ENCODE measurements at regions not wholly inside any gene's neighbourhood (a gene's known extent, or its start where the extent isn't known, plus 50 kb on each side); places are given as distances from the start of the nearest gene placed in this dataset.

- Mint-ChIP-seq H3K4me3 (no peak overlapping the region), H3K27me3 (ENCODE audit: insufficient read depth) (peaks cover 2% of the 10 kb centered on the region), H3K27ac (no peak overlapping the region), H3K9me3 (no peaks in the 10 kb centered on the region), H3K36me3 (ENCODE audit: low read depth) (no peaks in the 10 kb centered on the region), H3K4me1 (ENCODE audit: low read depth) (no peaks in the 10 kb centered on the region)
- intact Hi-C loops (cut with micrococcal nuclease): no loop called here
- no peak for DNase-seq (ENCODE audit: low spot score)
Observed at GRCh38 chr16:80122115-80122514, 418.7 kb upstream of the DYNLRB2 start.

GRCh38 chr16:80121522-80121909 is 419.3 kb upstream of the DYNLRB2 start:
- Mint-ChIP-seq H3K27ac (no peak overlapping the region), H3K27me3 (ENCODE audit: insufficient read depth) (peaks cover 2% of the 10 kb centered on the region), H3K36me3 (ENCODE audit: low read depth) (no peaks in the 10 kb centered on the region), H3K9me3 (no peaks in the 10 kb centered on the region), H3K4me3 (no peak overlapping the region), H3K4me1 (ENCODE audit: low read depth) (no peaks in the 10 kb centered on the region)
- intact Hi-C loops (cut with micrococcal nuclease): no loop called here
- DNase-seq (ENCODE audit: low spot score): no peak

- no peak overlapping the region for H3K4me3 Mint-ChIP-seq
- no peaks in the 10 kb centered on the region for H3K36me3 Mint-ChIP-seq (ENCODE audit: low read depth)
- H3K27me3 Mint-ChIP-seq (ENCODE audit: insufficient read depth): peaks cover 5% of the 10 kb centered on the region
- no peaks in the 10 kb centered on the region for H3K4me1 Mint-ChIP-seq (ENCODE audit: low read depth)
- H3K27ac Mint-ChIP-seq: no peak overlapping the region
- no peak for DNase-seq (ENCODE audit: low spot score)
- no peaks in the 10 kb centered on the region for H3K9me3 Mint-ChIP-seq
- intact Hi-C loops (cut with micrococcal nuclease): no loop called here
Observed at GRCh38 chr16:80120899-80121521, 419.8 kb upstream of the DYNLRB2 start.

- intact Hi-C loops (cut with micrococcal nuclease): no loop called here
- H3K27me3 Mint-ChIP-seq (ENCODE audit: insufficient read depth): peaks cover 3% of the 10 kb centered on the region
- no peak for DNase-seq (ENCODE audit: low spot score)
- no peaks in the 10 kb centered on the region for H3K4me1 Mint-ChIP-seq (ENCODE audit: low read depth)
- no peaks in the 10 kb centered on the region for H3K9me3 Mint-ChIP-seq
- H3K4me3 Mint-ChIP-seq: no peak overlapping the region
- H3K36me3 Mint-ChIP-seq (ENCODE audit: low read depth): no peaks in the 10 kb centered on the region
- no peak overlapping the region for H3K27ac Mint-ChIP-seq
Observed at GRCh38 chr16:80117556-80118130, 423.1 kb upstream of the DYNLRB2 start.

- H3K27me3 Mint-ChIP-seq (ENCODE audit: insufficient read depth): peaks cover 3% of the 10 kb centered on the region
- intact Hi-C loops (cut with micrococcal nuclease): no loop called here
- H3K27ac Mint-ChIP-seq: no peak overlapping the region
- no peak for DNase-seq (ENCODE audit: low spot score)
- H3K4me1 Mint-ChIP-seq (ENCODE audit: low read depth): no peaks in the 10 kb centered on the region
- H3K9me3 Mint-ChIP-seq: no peaks in the 10 kb centered on the region
- H3K4me3 Mint-ChIP-seq: no peak overlapping the region
- no peaks in the 10 kb centered on the region for H3K36me3 Mint-ChIP-seq (ENCODE audit: low read depth)
Observed at GRCh38 chr16:80116711-80117110, 424.1 kb upstream of the DYNLRB2 start.

- Mint-ChIP-seq H3K9me3 (no peaks in the 10 kb centered on the region), H3K36me3 (ENCODE audit: low read depth) (no peaks in the 10 kb centered on the region), H3K4me1 (ENCODE audit: low read depth) (no peaks in the 10 kb centered on the region), H3K4me3 (no peak overlapping the region), H3K27me3 (ENCODE audit: insufficient read depth) (peaks cover 6% of the 10 kb centered on the region), H3K27ac (no peak overlapping the region)
- intact Hi-C loops (cut with micrococcal nuclease): no loop called here
- DNase-seq (ENCODE audit: low spot score): no peak
Observed at GRCh38 chr16:80114699-80115098, 426.1 kb upstream of the DYNLRB2 start.

GRCh38 chr16:80113873-80114574 is 426.8 kb upstream of the DYNLRB2 start:
- Mint-ChIP-seq H3K27ac (no peak overlapping the region), H3K9me3 (no peaks in the 10 kb centered on the region), H3K4me3 (no peak overlapping the region), H3K4me1 (ENCODE audit: low read depth) (no peaks in the 10 kb centered on the region), H3K36me3 (ENCODE audit: low read depth) (no peaks in the 10 kb centered on the region), H3K27me3 (ENCODE audit: insufficient read depth) (peaks cover 6% of the 10 kb centered on the region)
- DNase-seq (ENCODE audit: low spot score): no peak
- intact Hi-C loops (cut with micrococcal nuclease): no loop called here

- H3K27ac Mint-ChIP-seq: no peak overlapping the region
Observed at GRCh38 chr16:80109581-80109980, 431.2 kb upstream of the DYNLRB2 start.

GRCh38 chr16:80107900-80108299 is 432.9 kb upstream of the DYNLRB2 start:
- H3K27me3 Mint-ChIP-seq (ENCODE audit: insufficient read depth): peaks cover 9% of the 10 kb centered on the region
- H3K36me3 Mint-ChIP-seq (ENCODE audit: low read depth): no peaks in the 10 kb centered on the region
- no peak overlapping the region for H3K4me3 Mint-ChIP-seq
- no peak overlapping the region for H3K27ac Mint-ChIP-seq
- H3K4me1 Mint-ChIP-seq (ENCODE audit: low read depth): no peaks in the 10 kb centered on the region
- no peaks in the 10 kb centered on the region for H3K9me3 Mint-ChIP-seq
- intact Hi-C loops (cut with micrococcal nuclease): no loop called here
- DNase-seq (ENCODE audit: low spot score): no peak

More at GRCh38 chr16:80109581-80109980, 431.2 kb upstream of the DYNLRB2 start:
- intact Hi-C loops (cut with micrococcal nuclease): no loop called here
- H3K36me3 Mint-ChIP-seq (ENCODE audit: low read depth): no peaks in the 10 kb centered on the region
- H3K27me3 Mint-ChIP-seq (ENCODE audit: insufficient read depth): peaks cover 9% of the 10 kb centered on the region
- no peaks in the 10 kb centered on the region for H3K9me3 Mint-ChIP-seq
- H3K4me1 Mint-ChIP-seq (ENCODE audit: low read depth): no peaks in the 10 kb centered on the region
- H3K4me3 Mint-ChIP-seq: no peak overlapping the region
- no peak for DNase-seq (ENCODE audit: low spot score)

- Mint-ChIP-seq H3K27ac (no peak overlapping the region), H3K4me1 (ENCODE audit: low read depth) (no peaks in the 10 kb centered on the region), H3K36me3 (ENCODE audit: low read depth) (no peaks in the 10 kb centered on the region), H3K4me3 (no peak overlapping the region), H3K9me3 (no peaks in the 10 kb centered on the region), H3K27me3 (ENCODE audit: insufficient read depth) (peaks cover 5% of the 10 kb centered on the region)
- DNase-seq (ENCODE audit: low spot score): no peak
- intact Hi-C loops (cut with micrococcal nuclease): no loop called here
Observed at GRCh38 chr16:80105751-80106150, 435.0 kb upstream of the DYNLRB2 start.

GRCh38 chr16:80105160-80105559 is 435.6 kb upstream of the DYNLRB2 start:
- intact Hi-C loops (cut with micrococcal nuclease): no loop called here
- H3K27me3 Mint-ChIP-seq (ENCODE audit: insufficient read depth): peaks cover 6% of the 10 kb centered on the region
- no peaks in the 10 kb centered on the region for H3K4me1 Mint-ChIP-seq (ENCODE audit: low read depth)
- no peak overlapping the region for H3K4me3 Mint-ChIP-seq
- no peaks in the 10 kb centered on the region for H3K36me3 Mint-ChIP-seq (ENCODE audit: low read depth)
- H3K9me3 Mint-ChIP-seq: no peaks in the 10 kb centered on the region
- no peak for DNase-seq (ENCODE audit: low spot score)
- H3K27ac Mint-ChIP-seq: no peak overlapping the region

- Mint-ChIP-seq H3K36me3 (ENCODE audit: low read depth) (no peaks in the 10 kb centered on the region), H3K4me3 (no peak overlapping the region), H3K27me3 (ENCODE audit: insufficient read depth) (peaks cover 6% of the 10 kb centered on the region), H3K4me1 (ENCODE audit: low read depth) (no peaks in the 10 kb centered on the region), H3K9me3 (no peaks in the 10 kb centered on the region), H3K27ac (no peak overlapping the region)
- intact Hi-C loops (cut with micrococcal nuclease): no loop called here
- DNase-seq (ENCODE audit: low spot score): no peak
Observed at GRCh38 chr16:80104401-80104800, 436.4 kb upstream of the DYNLRB2 start.

GRCh38 chr16:80103463-80103862 is 437.3 kb upstream of the DYNLRB2 start:
- Mint-ChIP-seq H3K27ac (no peak overlapping the region), H3K4me1 (ENCODE audit: low read depth) (no peaks in the 10 kb centered on the region), H3K9me3 (no peaks in the 10 kb centered on the region), H3K4me3 (no peak overlapping the region), H3K27me3 (ENCODE audit: insufficient read depth) (peaks cover 8% of the 10 kb centered on the region), H3K36me3 (ENCODE audit: low read depth) (no peaks in the 10 kb centered on the region)
- intact Hi-C loops (cut with micrococcal nuclease): no loop called here
- no peak for DNase-seq (ENCODE audit: low spot score)
